Endothelial cell of hepatic sinusoid (primary cell): ENCODE measurements at regions not wholly inside any gene's neighbourhood (a gene's known extent, or its start where the extent isn't known, plus 50 kb on each side); places are given as distances from the start of the nearest gene placed in this dataset.
"Not testable (repeated sequence)": the region's sequence is repeated elsewhere in the genome, so short reads cannot be mapped to it uniquely, and the experiment has no call there.

Experiments used
- in situ Hi-C: cut with HindIII; loops from 2 replicates; pipeline ENCODE4 v1.10.0; 2017; ENCODE audit warnings: low sequenced_read_pairs

DNA sequence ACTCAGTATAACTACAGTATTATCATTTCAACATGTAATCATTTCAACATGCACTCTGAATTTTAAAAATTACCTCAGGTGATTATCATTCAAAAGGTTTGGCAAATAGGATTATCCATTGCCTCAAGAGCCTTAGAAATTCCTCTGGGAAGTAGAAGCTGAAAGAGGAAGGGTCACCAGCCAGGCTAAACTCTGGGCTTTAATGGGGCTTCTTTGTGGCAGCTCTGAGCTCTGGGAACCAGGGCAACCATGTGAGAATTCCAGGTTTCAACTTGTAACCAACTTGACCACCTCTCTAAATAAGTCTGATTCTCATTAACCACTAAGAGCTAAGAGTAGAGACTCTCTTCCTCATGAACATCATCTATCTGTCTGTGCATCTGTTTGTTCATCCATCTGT lies 117.2 kb upstream of the MED14 start:
- in situ Hi-C loops = no loop called here

DNA sequence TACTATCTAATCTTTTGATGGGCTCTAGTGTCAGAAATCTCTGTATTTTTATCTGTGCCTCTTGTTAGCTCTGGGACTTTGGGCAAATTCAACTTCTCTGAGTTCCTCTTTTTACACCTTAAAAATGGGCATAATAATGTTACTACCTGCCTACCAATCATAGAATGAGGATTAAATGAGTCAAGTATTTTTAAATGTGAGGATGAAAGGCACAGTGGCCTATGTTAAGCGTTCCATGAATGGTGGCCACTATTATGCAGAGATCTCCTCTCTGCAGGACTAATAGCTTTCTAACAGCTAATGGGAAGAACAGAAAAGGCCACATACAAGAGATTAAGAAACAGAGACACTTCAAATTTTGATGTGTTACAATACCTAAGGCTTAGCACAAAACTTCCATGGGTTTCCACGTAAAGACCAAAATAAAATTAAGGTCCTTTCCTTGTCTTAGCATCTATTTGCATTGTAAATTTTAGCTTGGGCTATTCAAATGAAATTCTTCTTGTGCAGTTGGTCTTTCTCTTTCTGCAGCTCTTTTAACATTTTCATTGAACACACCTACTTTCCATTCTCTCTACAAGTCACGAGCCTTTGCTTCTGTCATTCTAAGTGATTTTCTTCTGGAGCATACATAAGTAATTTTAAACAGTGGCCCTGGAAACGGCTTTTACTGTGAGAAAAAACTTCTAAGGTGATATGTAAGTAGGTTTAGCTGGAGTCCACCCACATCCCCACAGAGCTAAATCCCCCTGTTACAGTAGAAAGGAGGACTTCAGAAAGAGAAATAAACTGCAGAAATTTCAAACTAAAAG lies 117.9 kb upstream of the MED14 start:
- in situ Hi-C loops = no loop called here

DNA sequence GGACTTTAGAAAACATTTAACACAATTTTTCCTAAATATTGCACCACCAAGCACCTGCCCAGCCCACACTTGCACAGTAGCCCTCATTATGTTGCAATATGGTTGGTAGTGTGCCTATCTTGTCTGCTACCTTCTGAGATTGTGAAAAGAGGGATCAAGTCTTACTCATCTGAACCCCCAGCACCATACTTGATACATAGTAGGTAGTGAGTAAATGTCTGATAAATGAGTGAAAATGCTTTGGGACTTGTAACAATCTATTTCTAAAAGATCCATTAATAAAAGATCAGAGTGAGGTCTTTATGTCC lies 118.4 kb upstream of the MED14 start:
- in situ Hi-C loops = no loop called here

DNA sequence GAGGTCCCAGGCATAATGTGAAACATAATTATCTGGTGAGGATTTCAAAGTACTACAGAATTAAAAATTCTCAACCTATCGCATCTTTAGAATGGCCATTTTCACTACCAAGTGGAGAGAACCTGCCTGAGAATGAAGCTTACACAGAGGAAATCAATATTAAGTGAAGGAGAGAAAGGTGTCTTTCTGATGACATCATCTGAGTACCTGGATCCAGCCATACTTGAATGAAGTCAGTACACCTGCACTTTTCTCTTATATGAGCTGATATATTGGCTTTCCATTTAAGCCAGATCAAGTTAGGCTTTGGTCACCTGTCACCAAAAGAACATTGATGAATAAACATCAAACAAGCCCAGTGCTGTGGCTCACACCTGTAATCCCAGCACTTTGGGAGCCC lies 118.9 kb upstream of the MED14 start:
- in situ Hi-C loops = no loop called here

DNA sequence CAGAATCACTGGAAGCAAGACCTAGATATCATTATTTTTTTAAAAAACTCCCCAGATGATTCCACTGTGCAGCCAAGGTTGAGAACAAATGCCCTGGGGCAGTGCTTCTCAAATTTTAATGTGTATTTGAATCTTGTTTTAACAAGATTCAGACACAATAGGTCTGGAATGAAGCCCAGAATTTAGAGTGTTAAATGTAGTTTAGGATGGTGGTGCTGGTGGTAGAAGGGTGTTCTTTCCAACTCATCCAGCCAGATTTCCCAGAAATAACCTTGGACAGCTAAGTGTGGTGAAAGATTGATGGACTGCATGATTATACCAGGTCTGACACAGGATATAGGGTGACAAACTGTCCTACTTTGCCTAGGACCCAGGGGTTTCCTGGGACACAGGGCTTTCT lies 120.1 kb upstream of the MED14 start:
- in situ Hi-C loops = no loop called here

- in situ Hi-C loops = no loop called here
Measured at GRCh38 chrX:40855932-40856515, 120.7 kb upstream of the MED14 start.

- in situ Hi-C loops = not testable (repeated sequence)
Measured at GRCh38 chrX:40861952-40862554, 126.7 kb upstream of the MED14 start.

DNA sequence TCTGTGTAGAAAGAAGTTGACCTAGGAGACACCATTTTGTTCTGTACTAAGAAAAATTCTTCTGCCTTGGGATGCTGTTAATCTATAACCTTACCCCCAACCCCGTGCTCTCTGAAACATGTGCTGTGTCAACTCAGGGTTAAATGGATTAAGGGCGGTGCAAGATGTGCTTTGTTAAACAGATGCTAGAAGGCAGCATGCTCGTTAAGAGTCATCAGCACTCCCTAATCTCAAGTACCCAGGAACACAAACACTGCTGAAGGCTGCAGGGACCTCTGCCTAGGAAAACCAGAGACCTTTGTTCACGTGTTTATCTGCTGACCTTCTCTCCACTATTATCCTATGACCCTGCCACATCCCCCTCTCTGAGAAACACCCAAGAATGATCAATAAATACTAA lies 127.9 kb upstream of the MED14 start:
- in situ Hi-C loops = not testable (repeated sequence)

GRCh38 chrX:40863671-40864070 lies 128.3 kb upstream of the MED14 start:
- in situ Hi-C loops = no loop called here

DNA sequence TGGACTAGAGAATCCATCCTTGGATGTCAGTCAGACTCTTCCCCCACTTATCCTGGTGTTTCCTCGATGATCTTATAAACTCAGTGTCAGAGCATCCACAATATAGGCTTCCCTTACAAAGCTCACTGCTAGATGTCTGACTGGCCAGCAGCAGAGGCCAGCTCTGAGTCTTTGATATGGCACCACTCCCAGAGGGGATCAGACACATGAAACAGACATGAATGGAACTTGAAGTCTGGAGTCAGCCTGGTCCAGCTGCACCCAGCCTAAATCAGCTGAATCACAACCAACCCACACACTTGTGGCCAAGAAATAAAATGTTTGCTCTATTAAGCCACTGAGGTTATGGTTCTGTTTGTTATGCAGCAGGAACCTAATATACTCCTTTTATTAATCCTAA lies 129.6 kb upstream of the MED14 start:
- in situ Hi-C loops = no loop called here

- in situ Hi-C loops = no loop called here
Measured at GRCh38 chrX:40866893-40867292, 131.6 kb upstream of the MED14 start.

GRCh38 chrX:40867352-40867751 lies 132.0 kb upstream of the MED14 start:
- in situ Hi-C loops = no loop called here

DNA sequence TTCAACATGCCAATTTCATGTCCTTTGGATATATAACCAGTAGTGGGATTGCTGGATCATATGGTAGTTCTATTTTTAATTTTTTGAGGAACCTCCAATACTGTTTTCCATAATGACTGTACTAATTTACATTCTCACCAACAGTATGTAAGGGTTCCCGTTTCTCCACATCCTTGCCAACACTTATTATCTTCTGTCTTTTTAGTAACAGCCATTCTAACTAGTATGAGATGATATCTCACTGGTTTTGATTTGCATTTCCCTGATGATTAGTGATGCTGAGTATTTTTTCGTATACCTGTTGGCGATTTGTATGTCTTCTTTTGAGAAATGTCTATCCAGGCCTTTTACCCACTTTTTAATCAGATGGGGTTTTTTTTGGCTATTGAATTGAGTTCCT lies 133.5 kb upstream of the MED14 start:
- in situ Hi-C loops = no loop called here

DNA sequence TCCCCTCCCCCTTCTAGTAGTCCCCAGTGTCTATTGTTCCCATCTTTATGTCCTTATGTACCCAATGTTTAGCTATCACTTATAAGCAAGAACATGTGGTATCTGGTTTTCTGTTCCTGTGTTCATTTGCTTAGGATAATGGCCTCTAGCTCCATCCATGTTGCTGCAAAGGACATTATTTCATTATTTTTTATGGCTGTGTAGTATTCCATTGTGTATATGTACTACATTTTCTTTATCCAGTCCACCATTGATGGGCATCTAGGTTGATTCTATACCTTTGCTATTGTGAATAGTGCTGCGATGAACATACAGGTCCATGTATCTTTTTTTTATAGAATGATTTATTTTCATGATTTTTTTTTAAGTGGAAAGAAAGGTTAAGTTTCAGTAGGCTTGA lies 135.6 kb upstream of the MED14 start:
- in situ Hi-C loops = not testable (repeated sequence)

GRCh38 chrX:40871385-40872082 lies 136.2 kb upstream of the MED14 start:
- in situ Hi-C loops = no loop called here

DNA sequence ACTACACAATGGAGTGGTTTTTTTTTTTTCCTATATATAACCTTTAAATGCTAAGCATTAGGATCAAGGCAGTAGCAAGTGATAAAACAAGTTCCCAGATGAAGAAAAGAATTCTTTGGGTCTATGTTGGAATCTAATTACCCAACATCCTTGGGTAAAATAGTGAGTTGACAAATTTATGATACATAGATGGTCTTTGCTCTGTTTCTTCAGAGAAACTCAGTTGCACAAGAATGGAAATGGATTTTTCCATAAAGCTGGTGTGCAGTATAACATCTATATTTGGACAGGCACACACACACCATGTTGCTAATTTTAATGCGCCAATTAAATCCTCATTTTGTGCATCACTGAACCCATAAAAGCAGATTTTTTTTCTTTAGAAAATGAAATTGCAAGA lies 137.0 kb upstream of the MED14 start:
- in situ Hi-C loops = no loop called here

GRCh38 chrX:40875476-40875875 lies 140.1 kb upstream of the MED14 start:
- in situ Hi-C loops = no loop called here

GRCh38 chrX:40877887-40878286 lies 142.5 kb upstream of the MED14 start:
- in situ Hi-C loops = no loop called here

- in situ Hi-C loops = no loop called here
Measured at GRCh38 chrX:40878766-40879165, 143.4 kb upstream of the MED14 start.

- in situ Hi-C loops = not testable (repeated sequence)
Measured at GRCh38 chrX:40879172-40879571, 143.8 kb upstream of the MED14 start.

DNA sequence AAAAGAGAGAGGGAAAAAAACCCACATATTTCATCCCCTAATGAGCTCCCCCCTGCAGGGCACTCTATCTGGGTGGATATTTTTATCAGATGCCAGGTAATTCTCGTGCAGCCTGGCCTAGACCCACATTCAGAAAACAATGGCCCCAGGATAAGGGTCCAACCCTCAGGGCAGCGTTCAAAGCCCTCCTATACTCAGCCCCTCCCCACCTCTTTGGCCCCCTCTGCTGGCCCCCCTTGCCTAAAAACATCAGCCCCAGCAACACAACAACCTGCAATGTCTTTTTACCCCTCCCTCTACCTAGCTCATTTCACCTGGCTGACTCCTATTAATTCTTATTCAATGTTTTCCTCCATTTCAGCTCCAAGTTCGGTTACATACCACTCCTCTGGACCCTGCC lies 145.4 kb upstream of the MED14 start:
- in situ Hi-C loops = no loop called here
